Endothelial cell of umbilical vein (primary cell): ENCODE measurements at regions not wholly inside any gene's neighbourhood (a gene's known extent, or its start where the extent isn't known, plus 50 kb on each side); places are given as distances from the start of the nearest gene placed in this dataset.

ENCODE experiments used
- BruUV-seq: library from RNA; stranded (reverse); fragments of 400-500 nt; replicated peaks from 2 replicates; lab custom pipeline; 2021; lab: Mats Ljungman, UMichigan
- CTCF ChIA-PET: fragments of 300-600, 350-600 bp; sonication (Branson Sonifier 250); formaldehyde crosslinking; loops from one replicate; lab custom pipeline; 2021; ENCODE audit warnings: antibody characterized with exemption, inconsistent platforms; lab: Charles Lee
- POLR2A ChIA-PET: fragments of 300-600, 350-600 bp; sonication (Branson Sonifier 250); formaldehyde crosslinking; loops from one replicate; lab custom pipeline; 2021; ENCODE audit warnings: antibody characterized with exemption, inconsistent platforms; lab: Charles Lee
- DNase-seq: peaks from one replicate; pipeline ENCODE4 v3.0.0-alpha.2; 2011; ENCODE audit warnings: low read depth, low spot score
- FAIRE-seq: peaks from 2 replicates; lab custom pipeline; 2011; peaks lifted over from hg19 to GRCh38; lab: Jason Lieb, UNC
- H2AFZ ChIP-seq: 2 replicates; pipeline ENCODE4 v1.6.0; 2012; ENCODE audit warnings: low read depth, low read length, control low read depth, inconsistent platforms
- H3K27ac ChIP-seq: 2 replicates; pipeline ENCODE4 v1.5.1; 2011; ENCODE audit warnings: low read depth, mild to moderate bottlenecking, control low read depth, low read length, moderate library complexity; ENCODE audit not compliant: insufficient read depth
- H3K27me3 ChIP-seq, 2 experiments: 2 replicates each; pipeline versions ENCODE4 v1.6.0 to v1.6.1; 2011; ENCODE audit warnings: low read length in 2 of 2, mixed read lengths in 1 of 2; ENCODE audit not compliant: control insufficient read depth in 2 of 2, insufficient read depth in 2 of 2
- H3K36me3 ChIP-seq, 2 experiments: 2 replicates in 1 of 2; 3 replicates in 1 of 2; pipeline ENCODE4 v1.5.1; 2011; ENCODE audit warnings: low read length in 2 of 2, mild to moderate bottlenecking in 1 of 2, moderate library complexity in 1 of 2; ENCODE audit not compliant: control insufficient read depth in 2 of 2, insufficient read depth in 2 of 2; ENCODE audit errors: extremely low read depth in 1 of 2
- H3K4me1 ChIP-seq: 3 replicates; pipeline ENCODE4 v1.5.1; 2011; ENCODE audit warnings: mild to moderate bottlenecking, low read length; ENCODE audit not compliant: control insufficient read depth, insufficient read depth; ENCODE audit errors: extremely low read depth
- H3K4me2 ChIP-seq: 2 replicates; pipeline ENCODE4 v1.6.1; 2011; ENCODE audit warnings: low read length, control low read depth, mixed read lengths; ENCODE audit not compliant: insufficient read depth
- H3K4me3 ChIP-seq, 3 experiments: fragments of 200-600 bp in 1 of 3; sonication (generic), shearing (Covaris generic) in 1 of 3; replicated peaks in 1 of 3; 2 replicates each; pipeline ENCODE4 v1.5.1; 2011 to 2016; ENCODE audit warnings: control low read depth in 3 of 3, low read length in 3 of 3, mild to moderate bottlenecking in 2 of 3, inconsistent platforms in 1 of 3, low read depth in 1 of 3, moderate library complexity in 1 of 3; ENCODE audit not compliant: insufficient read depth in 1 of 3
- H3K79me2 ChIP-seq: 2 replicates; pipeline ENCODE4 v1.6.0; 2012; ENCODE audit warnings: low read length, inconsistent platforms; ENCODE audit not compliant: control insufficient read depth, insufficient read depth
- H3K9ac ChIP-seq: replicated peaks from 2 replicates; pipeline ENCODE3; 2011; ENCODE audit warnings: low read length, control low read depth; ENCODE audit not compliant: insufficient read depth; ENCODE audit errors: extremely low read depth
- H3K9me1 ChIP-seq: replicated peaks from 3 replicates; pipeline ENCODE4 v1.6.0; 2011; ENCODE audit warnings: mild to moderate bottlenecking, low read length; ENCODE audit not compliant: control insufficient read depth, insufficient read depth; ENCODE audit errors: extremely low read depth
- H3K9me3 ChIP-seq: replicated peaks from 2 replicates; pipeline ENCODE4 v1.5.1; 2012; ENCODE audit warnings: low read length, inconsistent platforms; ENCODE audit not compliant: control insufficient read depth, insufficient read depth
- H4K20me1 ChIP-seq: replicated peaks from 2 replicates; pipeline ENCODE3; 2011; ENCODE audit warnings: mild to moderate bottlenecking, low read length; ENCODE audit not compliant: control insufficient read depth, insufficient read depth; ENCODE audit errors: extremely low read depth
- CTCF ChIP-seq, 2 donors: IDR thresholded peaks; 1 replicate in 1 of 2; 2 replicates in 1 of 2; pipeline ENCODE4 v1.5.1; 2011; ENCODE audit warnings: low read length in 2 of 2, mild to moderate bottlenecking in 2 of 2, moderate library complexity in 2 of 2, control low read depth in 1 of 2, inconsistent platforms in 1 of 2, low read depth in 1 of 2; ENCODE audit not compliant: insufficient read depth in 1 of 2; ENCODE audit errors: extremely low read depth in 1 of 2
- EZH2 ChIP-seq: IDR thresholded peaks from 2 replicates; pipeline ENCODE4 v1.6.1; 2012; ENCODE audit warnings: borderline replicate concordance, low read depth, mild to moderate bottlenecking, moderate library complexity, low read length, inconsistent platforms; ENCODE audit not compliant: severe bottlenecking
- FOS ChIP-seq: IDR thresholded peaks from 2 replicates; pipeline ENCODE4 v1.6.1; 2011; ENCODE audit warnings: mild to moderate bottlenecking, low read length, moderate library complexity, borderline replicate concordance; ENCODE audit not compliant: insufficient read depth
- GATA2 ChIP-seq: IDR thresholded peaks from 2 replicates; pipeline ENCODE4 v1.7.0; 2011; ENCODE audit warnings: low read depth, mild to moderate bottlenecking, moderate library complexity, mixed read lengths, low read length; ENCODE audit not compliant: insufficient read length, insufficient read depth
- JUN ChIP-seq: IDR thresholded peaks from 2 replicates; pipeline ENCODE4 v1.6.1; 2011; ENCODE audit warnings: borderline replicate concordance, low read depth; ENCODE audit not compliant: insufficient read length, insufficient read depth
- MYC ChIP-seq: IDR thresholded peaks from one replicate; pipeline ENCODE4 v1.6.1; 2011; ENCODE audit warnings: mild to moderate bottlenecking, low read depth, low read length
- POLR2A ChIP-seq: IDR thresholded peaks from 2 replicates; pipeline ENCODE4 v1.6.1; 2012; ENCODE audit warnings: low read depth, mild to moderate bottlenecking, control low read depth, low read length
- POLR2AphosphoS5 ChIP-seq: IDR thresholded peaks from 2 replicates; pipeline ENCODE4 v1.6.1; 2012; ENCODE audit warnings: low read depth, mild to moderate bottlenecking, control low read depth, low read length, moderate library complexity; ENCODE audit not compliant: insufficient read depth
- dilution Hi-C: fragments of 300-500 bp; cut with MboI; formaldehyde crosslinking; loops from one replicate; pipeline ENCODE4 v1.15.0; 2019; ENCODE audit warnings: low sequenced_read_pairs; ENCODE audit not compliant: extremely low pct_ligation_motif_present
- intact Hi-C: fragments of 100-400 bp; cut with micrococcal nuclease; formaldehyde crosslinking; loops from one replicate; pipeline ENCODE4 v1.10.0; 2022
- TF ChIP-seq, protein P1 (sequence below): IDR thresholded peaks from 2 replicates; pipeline ENCODE4 v1.6.1; 2011; ENCODE audit not compliant: insufficient read depth, insufficient read length

GRCh38 chr4:158079661-158080060 is 93.2 kb downstream of the GASK1B start:
- CTCF ChIA-PET, result no interaction called here
- POLR2A ChIA-PET, result no interaction called here
- DNase-seq (peak; percentile 42), FAIRE-seq (no peak)
- no peak overlapping the region for H3K27ac ChIP-seq
- no peaks in the 10 kb centered on the region for H3K9me1 ChIP-seq
- H3K9ac ChIP-seq, result no peak overlapping the region
- intact Hi-C loops (no loop called here), dilution Hi-C loops (no loop called here)
- TF ChIP-seq FOS (no peak), JUN (no peak), GATA2 (no peak)
- H3K79me2 ChIP-seq, result no peaks in the 10 kb centered on the region
- H3K9me3 ChIP-seq, result no peaks in the 10 kb centered on the region
- H3K4me2 ChIP-seq, result no peak overlapping the region
- H2AFZ ChIP-seq, result no peak overlapping the region
- no peaks in the 10 kb centered on the region for H3K4me1 ChIP-seq
- no peak overlapping the region for H3K4me3 ChIP-seq
- no TSS peak for BruUV-seq
- no peaks in the 10 kb centered on the region for H3K36me3 ChIP-seq
- H3K27me3 ChIP-seq, result no peaks in the 10 kb centered on the region
- H4K20me1 ChIP-seq, result no peaks in the 10 kb centered on the region

DNA sequence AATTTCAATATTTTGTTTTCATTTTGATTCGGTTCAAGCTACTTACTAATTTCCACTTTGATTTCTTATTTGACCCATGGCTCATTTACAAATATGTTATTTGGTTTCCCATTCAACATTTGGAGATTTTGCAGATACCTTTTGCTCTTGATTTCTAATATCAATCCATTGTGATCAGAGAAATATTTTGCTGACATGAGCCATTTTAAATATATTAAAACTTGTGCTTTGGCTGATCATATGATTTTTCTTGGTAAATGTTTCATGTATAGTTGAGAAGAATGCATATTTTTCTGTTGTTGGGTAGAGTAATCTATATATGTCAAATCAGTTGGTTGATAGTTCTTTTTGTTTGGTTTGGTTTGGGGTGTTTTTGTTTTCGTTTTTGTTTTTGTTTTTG is 95.0 kb downstream of the GASK1B start:
- Histone ChIP-seq H2AFZ (no peak overlapping the region), H4K20me1 (no peaks in the 10 kb centered on the region), H3K9me1 (no peaks in the 10 kb centered on the region), H3K9ac (no peak overlapping the region), H3K27ac (no peak overlapping the region), H3K36me3 (no peaks in the 10 kb centered on the region), H3K79me2 (no peaks in the 10 kb centered on the region), H3K9me3 (no peaks in the 10 kb centered on the region), H3K27me3 (no peaks in the 10 kb centered on the region), H3K4me1 (no peaks in the 10 kb centered on the region), H3K4me3 (no peak overlapping the region), H3K4me2 (no peak overlapping the region)
- CTCF ChIA-PET, result interaction anchor here (1.5 kb wide), 1 partner anchor 13 kb away, joined by 3 read pairs; no protein-coding TSS in a partner anchor
- intact Hi-C loops (no loop called here), dilution Hi-C loops (no loop called here)
- DNase-seq, result no peak
- no TSS peak for BruUV-seq
- no peak for FAIRE-seq
- POLR2A ChIA-PET, result no interaction called here
- no peak for TF ChIP-seq GATA2
- no peak for TF ChIP-seq JUN
- no peak for TF ChIP-seq POLR2AphosphoS5
- TF ChIP-seq CTCF (IDR thresholded peaks at IDR 0.05; ENCODE audit: extremely low read depth in 1 of 2, insufficient read depth in 1 of 2, low read depth in 1 of 2, low read length in 2 of 2), result no peak
- TF ChIP-seq, protein P1, sequence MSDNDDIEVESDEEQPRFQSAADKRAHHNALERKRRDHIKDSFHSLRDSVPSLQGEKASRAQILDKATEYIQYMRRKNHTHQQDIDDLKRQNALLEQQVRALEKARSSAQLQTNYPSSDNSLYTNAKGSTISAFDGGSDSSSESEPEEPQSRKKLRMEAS, result no peak
- TF ChIP-seq FOS, result no peak
- no peak for TF ChIP-seq EZH2
- no peak for TF ChIP-seq MYC
- no peak for TF ChIP-seq POLR2A
